NCI-H128 (cell line): ENCODE measurements at regions not wholly inside any gene's neighbourhood (a gene's known extent, or its start where the extent isn't known, plus 50 kb on each side); places are given as distances from the start of the nearest gene placed in this dataset.

Experiments
- DNase-seq: peaks from one replicate; lab custom pipeline; 2025; ENCODE audit not compliant: unreplicated experiment; lab: John Stamatoyannopoulos, UW

GRCh38 chr15:69574506-69574905, 121.9 kb downstream of the RPLP1 start:
- DNase-seq, result no peak

DNA sequence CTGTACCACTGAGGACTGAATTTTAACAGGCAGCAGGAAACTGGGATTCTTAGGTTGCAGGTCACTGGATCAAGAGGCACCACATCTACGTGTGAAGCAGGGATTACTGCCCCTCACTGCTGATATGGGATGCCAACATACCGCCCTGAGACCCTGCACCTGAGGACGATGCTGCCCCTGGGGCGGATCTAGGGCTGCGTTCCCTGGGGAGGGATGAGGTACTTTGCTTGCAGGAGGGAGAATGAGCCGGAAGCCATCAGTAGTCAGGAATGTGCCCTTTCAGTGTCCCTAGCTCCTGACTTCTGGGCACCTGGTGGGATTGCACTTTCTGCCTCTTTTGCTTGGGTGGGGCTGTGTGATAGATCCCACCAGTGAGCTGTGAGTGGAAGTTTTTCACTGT, 122.8 kb downstream of the RPLP1 start:
- DNase-seq, result no peak

DNA sequence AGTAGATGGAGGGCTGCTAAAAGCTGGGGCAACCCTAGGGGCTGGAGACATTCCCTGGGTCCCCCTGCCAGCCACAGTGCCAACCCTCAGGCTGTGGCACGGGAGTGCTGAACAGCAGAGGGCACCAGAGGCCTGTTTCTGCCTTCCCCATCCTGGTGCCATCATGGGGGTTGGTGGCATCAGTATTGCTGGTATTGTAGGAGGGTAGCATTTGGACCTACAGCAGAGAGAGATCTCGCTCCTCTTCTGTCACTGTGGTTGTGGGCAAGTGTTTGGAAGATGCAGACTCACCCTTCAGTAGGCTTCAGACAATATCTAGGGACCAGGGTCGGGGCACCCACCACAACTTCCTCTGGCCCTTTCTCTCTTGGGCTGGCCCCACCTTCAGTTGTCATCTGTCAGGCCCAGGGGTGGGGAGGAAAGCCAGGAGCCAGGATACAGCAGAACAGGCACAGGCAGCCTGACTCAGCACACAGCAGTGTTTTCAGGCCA, 123.5 kb downstream of the RPLP1 start:
- peak; percentile 5 for DNase-seq

DNA sequence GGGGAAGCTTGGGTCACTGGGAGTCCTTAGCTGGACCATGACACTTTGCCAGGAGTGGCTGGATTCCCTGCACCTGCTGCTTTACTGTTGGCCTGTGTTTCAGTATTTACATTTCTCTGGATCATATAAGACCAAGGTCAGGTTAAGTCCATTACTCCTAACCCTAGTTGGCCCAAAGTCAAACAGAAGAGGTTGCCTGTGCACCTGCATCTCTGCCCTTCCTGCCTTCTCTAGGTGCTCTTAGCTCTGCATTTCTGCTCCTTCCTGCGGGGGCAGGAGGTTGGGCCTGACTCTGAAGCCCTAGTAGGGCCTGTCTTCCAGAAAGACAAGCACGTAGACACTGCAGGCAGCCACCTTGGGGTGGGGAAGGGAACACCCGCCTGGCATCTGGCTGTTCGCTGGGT, 124.3 kb downstream of the RPLP1 start:
- DNase-seq, result no peak

GRCh38 chr15:69577397-69577796, 124.8 kb downstream of the RPLP1 start:
- no peak for DNase-seq

DNA sequence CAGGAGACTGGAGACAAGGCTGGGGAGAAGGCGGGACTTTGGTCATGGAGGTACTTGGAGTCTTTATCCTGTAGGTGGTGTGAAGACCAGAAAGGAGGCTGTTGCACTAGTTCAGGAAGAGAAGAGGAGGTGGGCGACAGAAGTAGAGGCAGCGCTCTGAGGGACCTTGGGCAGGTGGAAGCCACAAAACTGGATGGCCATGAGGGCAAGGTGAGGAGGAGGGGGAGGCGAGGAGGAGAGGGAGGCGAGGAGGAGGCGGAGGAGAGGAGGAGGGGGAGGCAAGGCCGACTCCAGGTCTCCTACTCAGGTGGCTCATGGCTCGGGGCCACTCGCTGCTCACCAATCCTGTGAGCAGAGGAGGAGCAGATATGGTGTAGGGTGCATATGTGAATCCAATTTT, 125.6 kb downstream of the RPLP1 start:
- DNase-seq, result no peak

DNA sequence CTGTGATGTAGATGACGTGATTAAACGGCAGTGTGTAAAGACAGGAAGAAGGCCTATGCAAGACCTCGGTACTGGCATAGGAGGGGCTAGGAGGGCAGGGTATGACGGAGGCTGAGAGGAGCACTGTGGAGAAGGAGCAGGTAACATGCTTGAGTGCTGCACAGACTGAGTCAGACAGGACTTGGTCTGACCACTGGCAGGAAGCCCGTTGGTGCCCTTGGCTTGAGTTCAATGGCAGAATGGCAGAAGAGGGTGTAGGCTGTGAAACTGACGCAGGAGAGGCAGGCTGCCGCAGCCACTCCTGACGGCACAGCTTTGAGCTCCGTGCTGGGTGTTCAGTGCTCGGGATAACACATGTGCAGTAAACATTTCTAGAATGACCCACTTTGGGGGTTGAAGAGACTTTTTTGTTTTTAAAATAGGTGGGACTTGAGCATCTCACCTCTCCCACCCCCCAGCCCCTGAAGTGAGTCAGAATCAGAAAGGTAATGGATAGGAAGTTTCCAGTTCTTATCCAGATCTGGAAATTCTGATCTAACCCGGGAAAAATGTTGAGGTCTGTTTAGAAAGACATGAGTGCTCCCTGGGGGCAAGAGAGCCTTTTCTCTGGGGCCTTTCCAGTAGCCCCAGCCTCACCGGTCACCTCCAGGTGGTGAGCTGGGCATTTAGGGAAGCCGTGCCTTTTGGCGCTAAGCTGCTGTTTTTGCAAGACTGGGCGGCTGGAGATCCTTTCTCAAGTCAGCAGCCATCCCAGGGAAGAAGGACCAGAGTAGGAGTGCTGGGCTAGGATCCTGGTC, 126.4 kb downstream of the RPLP1 start:
- DNase-seq, result no peak

DNA sequence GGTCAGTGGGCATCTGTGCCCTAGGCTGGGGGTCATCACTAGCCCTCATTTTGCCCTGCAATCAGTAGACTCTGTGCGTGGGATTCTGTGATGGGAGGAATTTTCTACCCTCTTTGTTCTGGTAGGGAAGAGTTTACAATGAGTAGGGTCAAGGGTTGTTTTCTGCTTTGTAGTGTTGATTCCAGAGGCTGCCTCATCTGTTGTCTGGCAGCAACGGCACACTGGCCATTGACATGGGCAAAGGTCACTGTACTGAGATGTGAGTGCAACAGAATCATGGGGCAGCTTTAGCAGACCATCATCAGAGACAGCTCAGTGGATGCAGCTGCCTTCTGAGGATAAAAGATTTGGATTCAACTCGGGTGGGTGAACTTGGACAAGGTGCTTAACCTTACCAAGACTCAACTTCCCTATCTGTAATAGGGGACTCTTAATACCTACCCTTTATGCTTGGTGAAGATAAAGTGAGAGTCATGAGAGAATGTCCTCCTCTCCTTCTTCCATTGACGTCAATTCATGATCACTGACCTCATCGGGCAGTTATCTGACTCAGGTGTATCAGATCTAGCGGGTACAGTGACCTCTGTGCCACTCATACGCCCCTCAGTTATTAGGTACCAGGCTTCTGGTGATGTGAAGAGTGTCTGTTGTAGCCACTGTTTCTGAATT, 127.5 kb downstream of the RPLP1 start:
- DNase-seq, result no peak

- DNase-seq, result no peak
Measured at GRCh38 chr15:69583626-69584025, 131.0 kb downstream of the RPLP1 start.

GRCh38 chr15:69585937-69586336, 133.3 kb downstream of the RPLP1 start:
- no peak for DNase-seq

DNA sequence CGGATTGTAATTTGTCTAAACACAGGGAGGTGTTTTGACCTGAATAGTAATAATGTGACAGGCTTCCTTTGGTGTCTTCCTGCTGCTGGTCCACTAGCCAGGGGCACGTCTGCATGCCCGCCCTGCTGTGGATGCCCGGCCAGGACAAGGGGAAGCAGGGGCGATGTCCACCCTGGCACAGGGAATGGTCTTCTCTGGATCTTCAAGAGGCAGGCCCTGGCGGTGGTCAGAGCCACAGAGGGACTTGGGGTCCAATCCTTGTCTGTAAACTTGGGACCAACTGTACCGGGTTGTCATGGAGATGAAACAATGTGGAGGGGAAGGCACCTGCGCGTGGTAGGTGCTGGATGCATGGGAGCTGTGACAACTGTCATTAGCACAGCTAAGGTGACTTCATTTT, 134.1 kb downstream of the RPLP1 start:
- DNase-seq, result no peak

DNA sequence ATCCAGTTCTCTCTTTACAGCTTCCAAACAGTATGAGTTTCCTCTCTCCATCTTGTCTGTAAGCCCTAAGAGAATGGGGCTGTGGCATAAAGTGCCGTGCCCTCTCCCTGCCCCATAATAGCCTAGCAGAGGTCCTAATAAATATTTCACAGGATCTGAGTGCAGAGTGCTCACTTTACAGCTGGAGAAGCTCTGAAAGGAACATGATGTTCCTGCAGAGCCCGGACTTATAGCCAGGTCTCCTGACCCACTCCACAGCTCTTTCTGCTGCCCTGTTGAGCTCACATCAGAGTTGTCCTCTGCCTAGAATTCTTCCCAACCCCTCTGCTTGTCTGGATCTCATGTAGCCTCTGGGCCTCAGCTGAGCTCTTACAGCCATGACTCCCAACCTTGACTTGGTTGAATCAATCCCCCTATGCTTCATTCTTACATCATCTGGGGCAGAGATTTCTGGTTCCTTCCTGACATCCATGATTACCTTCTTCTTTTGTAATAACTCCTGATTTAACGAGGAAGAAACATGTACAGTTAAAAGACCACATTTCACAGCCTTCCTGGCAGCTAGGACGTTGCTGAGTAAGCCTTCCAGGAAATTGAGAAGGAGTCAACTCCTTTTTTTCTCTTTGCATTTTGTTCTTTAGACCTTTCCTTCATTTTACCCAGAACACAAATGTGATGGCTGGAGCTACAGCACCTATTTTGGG, 135.3 kb downstream of the RPLP1 start:
- no peak for DNase-seq

- no peak for DNase-seq
Measured at GRCh38 chr15:69590201-69590710, 137.6 kb downstream of the RPLP1 start.

DNA sequence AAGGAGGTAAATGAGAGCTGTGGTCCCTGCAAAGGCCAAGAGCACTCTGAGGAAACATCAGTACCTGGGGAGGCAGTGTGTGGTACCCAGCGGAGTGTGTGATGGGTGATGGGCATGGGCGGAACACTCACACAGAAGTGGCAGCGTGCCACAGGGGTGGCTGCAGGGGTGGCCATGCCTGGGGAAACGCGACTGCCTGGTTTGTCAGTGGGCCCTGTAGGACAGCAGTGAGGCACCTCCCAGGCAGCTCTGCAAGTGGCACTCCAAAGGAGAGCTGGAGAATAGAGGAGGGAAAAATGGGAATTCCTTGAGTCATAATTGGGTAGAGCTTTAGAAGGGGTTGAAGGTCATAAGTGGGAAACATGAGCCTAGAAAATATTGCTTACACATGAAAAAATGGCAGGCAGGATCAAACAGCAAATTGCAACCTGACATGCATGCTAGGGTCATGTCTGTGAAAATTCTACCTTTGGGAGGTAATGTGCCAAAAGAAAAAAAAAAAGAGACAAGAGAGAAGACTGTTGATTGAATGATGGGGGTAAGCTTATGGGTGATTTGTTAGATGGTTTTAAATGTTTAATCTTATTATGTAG, 138.4 kb downstream of the RPLP1 start:
- DNase-seq, result no peak

- peak; percentile 20 for DNase-seq
Measured at GRCh38 chr15:69591905-69592508, 139.4 kb downstream of the RPLP1 start.

- DNase-seq, result no peak
Measured at GRCh38 chr15:69592954-69593353, 140.3 kb downstream of the RPLP1 start.

- no peak for DNase-seq
Measured at GRCh38 chr15:69593488-69593887, 140.9 kb downstream of the RPLP1 start.

- DNase-seq, result peak; percentile 90
Measured at GRCh38 chr15:69593981-69594966, 141.7 kb downstream of the RPLP1 start.

DNA sequence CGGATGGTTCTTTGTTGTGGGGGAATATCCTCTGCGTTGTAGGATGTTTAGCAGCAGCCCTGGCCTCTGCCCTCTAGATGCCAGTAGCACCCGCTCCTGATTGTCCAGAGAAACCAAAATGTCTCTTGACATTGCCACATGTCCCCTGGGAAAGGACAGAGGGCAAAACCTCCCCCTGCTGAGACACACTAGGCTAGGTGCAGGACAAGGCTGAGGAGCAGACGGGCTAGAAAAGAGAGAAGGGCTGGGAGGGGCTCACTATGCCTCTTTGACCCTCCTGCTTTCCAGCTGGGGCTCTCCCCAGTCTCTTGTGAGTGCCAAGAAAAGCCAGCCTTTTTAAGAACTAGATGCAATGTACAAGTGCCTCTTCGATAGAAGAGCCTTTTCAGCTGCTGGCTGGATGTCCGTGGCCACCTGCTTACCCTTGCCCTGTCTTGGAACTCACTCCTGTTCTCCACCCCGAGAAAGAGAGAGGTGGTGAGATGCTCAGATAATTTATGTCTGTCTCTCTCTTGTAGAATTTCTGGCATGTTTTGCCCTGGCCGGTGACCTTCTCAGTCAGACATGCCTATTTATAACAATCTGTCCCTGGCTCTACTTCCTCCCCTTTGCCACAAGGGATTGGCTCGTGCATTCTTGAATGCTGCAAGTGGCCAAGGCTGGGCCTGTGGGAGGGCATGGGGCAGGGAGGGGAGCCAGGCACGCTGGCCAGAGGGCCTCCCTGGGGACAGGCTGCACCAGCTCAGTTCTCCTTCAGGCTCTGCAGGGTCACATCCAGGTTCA, 142.6 kb downstream of the RPLP1 start:
- DNase-seq, result no peak
